Natural killer cell treated with Interleukin-12 subunit alpha and Interleukin-12 subunit beta and Interleukin-15 and Interleukin-18, amount 100 ng/mL, for 72 hours (primary cell): ENCODE measurements at regions not wholly inside any gene's neighbourhood (a gene's known extent, or its start where the extent isn't known, plus 50 kb on each side); places are given as distances from the start of the nearest gene placed in this dataset.
"Not testable (repeated sequence)": the region's sequence is repeated elsewhere in the genome, so short reads cannot be mapped to it uniquely, and the experiment has no call there.

ENCODE experiments used
- ATAC-seq, 2 donors: fragments of 150-1000 bp; cut with Tn5 transposase in 1 of 2; sonication (Bioruptor Pico), chemical (Tn5 transposase) in 1 of 2; 2 replicates each; pipeline ENCODE4 v1.10.0; 2021
- DNase-seq: peaks from one replicate; pipeline ENCODE4 v3.0.0; 2022; ENCODE audit warnings: low spot score
- H3K27ac Mint-ChIP-seq, 2 donors: 1 replicate in 1 of 2; 2 replicates in 1 of 2; pipeline ENCODE4 v1.8.0; 2022; ENCODE audit warnings: mixed read lengths in 2 of 2, mild to moderate bottlenecking in 1 of 2, moderate library complexity in 1 of 2
- H3K27me3 Mint-ChIP-seq, 2 donors: 1 replicate in 1 of 2; 2 replicates in 1 of 2; pipeline ENCODE4 v1.8.0; 2022; ENCODE audit warnings: mixed read lengths in 2 of 2
- H3K36me3 Mint-ChIP-seq: one replicate; pipeline ENCODE4 v1.8.0; 2022; ENCODE audit warnings: mixed read lengths
- H3K4me1 Mint-ChIP-seq, 2 donors: 1 replicate in 1 of 2; 2 replicates in 1 of 2; pipeline ENCODE4 v1.8.0; 2022; ENCODE audit warnings: low read depth in 2 of 2, mixed read lengths in 2 of 2, mild to moderate bottlenecking in 1 of 2
- H3K4me3 Mint-ChIP-seq: one replicate; pipeline ENCODE4 v1.8.0; 2022; ENCODE audit warnings: mixed read lengths
- H3K9me3 Mint-ChIP-seq: 2 replicates; pipeline ENCODE4 v1.8.0; 2022; ENCODE audit warnings: mixed read lengths

DNA sequence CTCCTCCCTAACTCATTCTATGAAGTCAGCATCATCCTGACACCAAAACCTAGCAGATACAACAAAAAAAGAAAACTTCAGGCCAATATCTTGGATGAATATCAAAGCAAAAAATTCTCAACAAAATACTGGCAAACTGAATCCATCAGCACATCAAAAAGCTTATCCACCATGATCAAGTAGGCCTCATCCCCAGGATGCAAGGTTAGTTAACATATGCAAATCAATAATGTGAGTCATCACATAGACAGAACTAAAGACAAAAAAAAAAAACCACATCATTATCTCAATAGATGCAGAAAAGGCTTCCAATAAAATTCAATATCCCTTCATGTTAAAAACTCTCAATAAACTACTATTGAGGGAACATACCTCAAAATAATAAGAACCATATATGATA is 306.8 kb upstream of the TMC3 start:
- H3K27me3 Mint-ChIP-seq: peaks cover 2 to 21% of the 10 kb centered on the region in 2 donors
- DNase-seq: no peak
- peaks cover under 1% of the 10 kb centered on the region for H3K36me3 Mint-ChIP-seq
- H3K9me3 Mint-ChIP-seq: peaks cover 20% of the 10 kb centered on the region
- H3K4me1 Mint-ChIP-seq: no peaks in the 10 kb centered on the region
- H3K4me3 Mint-ChIP-seq: no peak overlapping the region
- no peak overlapping the region for H3K27ac Mint-ChIP-seq
- no peak for ATAC-seq

- Mint-ChIP-seq H3K4me3 (no peak overlapping the region), H3K27me3 (no peaks in the 10 kb centered on the region), H3K4me1 (no peaks in the 10 kb centered on the region), H3K36me3 (no peaks in the 10 kb centered on the region), H3K9me3 (no peaks in the 10 kb centered on the region), H3K27ac (no peak overlapping the region)
- DNase-seq (no peak), ATAC-seq (no peak)
These were observed 292.8 kb upstream of the TMC3 start for GRCh38 chr15:81666839-81667238.

GRCh38 chr15:81660976-81661375 is 287.0 kb upstream of the TMC3 start:
- ATAC-seq: no peak
- no peaks in the 10 kb centered on the region for H3K9me3 Mint-ChIP-seq
- H3K36me3 Mint-ChIP-seq: no peaks in the 10 kb centered on the region
- no peaks in the 10 kb centered on the region for H3K27me3 Mint-ChIP-seq
- no peak overlapping the region for H3K27ac Mint-ChIP-seq
- no peaks in the 10 kb centered on the region for H3K4me1 Mint-ChIP-seq
- no peak overlapping the region for H3K4me3 Mint-ChIP-seq
- no peak for DNase-seq

DNA sequence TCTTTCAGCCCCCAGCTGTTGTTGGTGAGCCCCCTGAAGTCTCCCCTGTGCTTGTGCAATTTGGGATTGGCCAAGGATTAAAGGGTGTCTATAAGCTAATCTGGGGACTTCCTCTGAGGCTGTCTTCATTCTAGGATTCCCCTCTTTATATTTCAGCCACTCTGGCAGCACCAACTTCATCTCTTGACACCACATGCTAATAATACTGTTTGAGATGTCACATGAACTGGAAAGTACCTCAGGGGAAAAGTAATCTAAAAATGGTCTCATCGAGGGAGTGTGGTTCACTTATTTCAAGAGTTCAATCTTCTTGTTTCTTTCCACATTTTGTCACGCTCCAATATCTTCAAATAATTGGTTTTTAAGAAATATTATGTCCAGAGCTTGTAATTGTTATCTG is 279.2 kb upstream of the TMC3 start:
- Mint-ChIP-seq H3K4me1 (no peaks in the 10 kb centered on the region), H3K36me3 (no peaks in the 10 kb centered on the region), H3K4me3 (no peak overlapping the region), H3K9me3 (no peaks in the 10 kb centered on the region), H3K27ac (no peak overlapping the region), H3K27me3 (no peaks in the 10 kb centered on the region)
- DNase-seq: no peak
- no peak for ATAC-seq

DNA sequence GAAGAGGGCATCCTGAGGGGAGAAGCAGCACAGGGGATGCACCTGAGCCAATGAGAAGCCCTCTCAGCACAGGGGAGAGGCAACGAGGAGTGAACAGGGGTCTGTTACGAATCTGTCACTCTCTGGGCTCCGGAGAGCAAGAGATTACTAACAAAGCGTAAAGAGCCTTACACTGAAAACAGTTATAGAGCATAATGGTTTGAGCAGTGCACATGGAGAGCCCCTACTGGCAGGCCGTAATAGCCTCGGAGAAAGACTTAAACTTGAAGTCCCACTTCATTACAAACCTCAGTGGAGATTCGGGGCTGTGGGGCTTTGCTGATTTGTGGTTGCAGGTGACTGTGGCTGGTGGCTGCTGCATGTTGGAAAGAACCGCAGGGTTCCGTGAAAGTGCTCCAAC is 271.5 kb upstream of the TMC3 start:
- Mint-ChIP-seq H3K27me3 (peaks cover 7 to 19% of the 10 kb centered on the region in 2 donors), H3K4me3 (no peak overlapping the region), H3K27ac (no peak overlapping the region), H3K9me3 (no peaks in the 10 kb centered on the region), H3K4me1 (no peaks in the 10 kb centered on the region), H3K36me3 (no peaks in the 10 kb centered on the region)
- DNase-seq (no peak), ATAC-seq (no peak)

DNA sequence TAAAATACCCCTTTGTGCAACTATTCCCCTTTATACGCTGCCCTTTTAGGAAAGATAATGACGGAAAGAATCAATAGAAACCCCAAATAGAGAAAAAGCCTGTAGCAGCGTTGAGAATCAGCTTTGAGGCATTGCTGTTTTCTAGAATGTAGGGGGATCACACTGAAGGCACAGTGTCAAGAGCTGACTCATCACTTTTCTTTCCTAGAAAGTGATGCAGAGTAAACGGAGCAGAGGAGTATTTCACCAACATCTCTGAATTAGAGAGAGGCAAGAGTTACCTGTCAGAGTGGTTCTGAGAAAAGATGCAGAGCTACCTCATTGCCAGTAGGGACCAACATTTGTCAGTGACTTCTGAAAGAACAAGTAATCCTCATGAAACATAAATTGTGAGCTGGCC is 269.8 kb upstream of the TMC3 start:
- no peaks in the 10 kb centered on the region for H3K36me3 Mint-ChIP-seq
- peaks cover 7 to 31% of the 10 kb centered on the region in 2 donors for H3K27me3 Mint-ChIP-seq
- H3K4me3 Mint-ChIP-seq: no peak overlapping the region
- no peak overlapping the region for H3K27ac Mint-ChIP-seq
- ATAC-seq (no peak), DNase-seq (no peak)
- no peaks in the 10 kb centered on the region for H3K9me3 Mint-ChIP-seq
- no peaks in the 10 kb centered on the region for H3K4me1 Mint-ChIP-seq

GRCh38 chr15:81642451-81642990 is 268.5 kb upstream of the TMC3 start:
- Mint-ChIP-seq H3K36me3 (no peaks in the 10 kb centered on the region), H3K4me1 (no peaks in the 10 kb centered on the region), H3K27ac (no peak overlapping the region), H3K27me3 (peaks cover 10 to 33% of the 10 kb centered on the region in 2 donors), H3K9me3 (no peaks in the 10 kb centered on the region), H3K4me3 (no peak overlapping the region)
- ATAC-seq (no peak), DNase-seq (no peak)

GRCh38 chr15:81636064-81636463 is 262.1 kb upstream of the TMC3 start:
- not testable (repeated sequence) for ATAC-seq, H3K9me3 Mint-ChIP-seq, H3K36me3 Mint-ChIP-seq, H3K4me3 Mint-ChIP-seq, DNase-seq, H3K4me1 Mint-ChIP-seq, H3K27ac Mint-ChIP-seq
- H3K27me3 Mint-ChIP-seq: peaks cover 3 to 25% of the 10 kb centered on the region in 2 donors

DNA sequence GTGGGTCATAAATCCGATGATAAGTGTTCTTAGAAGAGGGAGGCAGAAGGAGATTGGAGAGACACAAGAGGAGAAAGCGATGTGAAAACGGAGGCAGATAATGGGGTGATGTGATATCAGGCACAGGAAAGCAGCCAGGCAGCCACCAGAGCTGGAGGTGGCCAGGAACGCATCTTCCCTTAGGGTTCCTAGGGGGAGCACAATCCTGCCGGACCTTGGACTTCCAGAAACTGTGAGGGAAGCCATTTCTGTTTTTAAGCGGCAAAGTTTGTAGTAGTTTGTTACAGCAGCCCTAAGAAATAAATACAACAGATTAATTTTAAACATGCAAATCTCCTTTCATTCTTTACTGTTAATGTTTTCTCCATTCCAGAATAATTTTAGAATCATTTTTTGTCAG is 259.9 kb upstream of the TMC3 start:
- H3K4me1 Mint-ChIP-seq: no peaks in the 10 kb centered on the region
- H3K4me3 Mint-ChIP-seq: no peak overlapping the region
- peaks cover 3 to 13% of the 10 kb centered on the region in 2 donors for H3K27me3 Mint-ChIP-seq
- H3K36me3 Mint-ChIP-seq: no peaks in the 10 kb centered on the region
- no peak for DNase-seq
- no peak overlapping the region for H3K27ac Mint-ChIP-seq
- no peaks in the 10 kb centered on the region for H3K9me3 Mint-ChIP-seq
- ATAC-seq: no peak

- Mint-ChIP-seq H3K36me3 (no peaks in the 10 kb centered on the region), H3K27ac (no peak overlapping the region), H3K9me3 (no peaks in the 10 kb centered on the region), H3K4me1 (no peaks in the 10 kb centered on the region), H3K4me3 (no peak overlapping the region), H3K27me3 (peaks cover 7 to 10% of the 10 kb centered on the region in 2 donors)
- DNase-seq (no peak), ATAC-seq (no peak)
These were observed 251.9 kb upstream of the TMC3 start for GRCh38 chr15:81625896-81626295.

- H3K4me1 Mint-ChIP-seq: no peaks in the 10 kb centered on the region
- H3K36me3 Mint-ChIP-seq: no peaks in the 10 kb centered on the region
- ATAC-seq: no peak
- no peak overlapping the region for H3K4me3 Mint-ChIP-seq
- H3K9me3 Mint-ChIP-seq: no peaks in the 10 kb centered on the region
- no peak overlapping the region for H3K27ac Mint-ChIP-seq
- no peak for DNase-seq
- H3K27me3 Mint-ChIP-seq: peaks cover 0 to 21% of the 10 kb centered on the region in 2 donors
These were observed 245.0 kb upstream of the TMC3 start for GRCh38 chr15:81619002-81619401.

DNA sequence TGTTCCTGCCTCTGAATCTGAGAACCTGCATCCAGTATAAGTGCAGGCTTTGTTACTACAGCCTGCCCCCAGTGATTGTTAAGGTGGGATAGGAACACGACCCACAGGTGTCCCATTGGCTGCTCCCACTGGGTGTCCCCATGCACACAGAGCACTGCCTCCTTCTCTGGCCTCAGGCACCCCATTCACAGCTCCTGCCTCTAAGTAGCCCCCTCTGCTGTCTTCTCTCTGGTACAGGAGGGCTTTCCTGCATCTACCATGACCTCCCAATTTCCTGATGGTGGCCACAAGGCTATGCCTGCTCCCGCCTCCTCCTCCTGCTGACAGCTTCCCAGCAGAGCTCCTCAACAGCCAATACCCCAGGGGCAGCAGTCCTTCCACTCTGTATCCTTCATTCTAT is 238.6 kb upstream of the TMC3 start:
- peak; percentile 13 to 20 for ATAC-seq
- H3K36me3 Mint-ChIP-seq: no peaks in the 10 kb centered on the region

GRCh38 chr15:81611679-81612078 is 237.7 kb upstream of the TMC3 start:
- ATAC-seq: no peak
- H3K27ac Mint-ChIP-seq: no peak overlapping the region
- peaks cover 19 to 44% of the 10 kb centered on the region in 2 donors for H3K27me3 Mint-ChIP-seq
- no peaks in the 10 kb centered on the region for H3K9me3 Mint-ChIP-seq
- H3K36me3 Mint-ChIP-seq: no peaks in the 10 kb centered on the region
- no peak overlapping the region for H3K4me3 Mint-ChIP-seq
- no peak for DNase-seq
- H3K4me1 Mint-ChIP-seq: no peaks in the 10 kb centered on the region

More for the DNA sequence above, 238.6 kb upstream of the TMC3 start:
- Mint-ChIP-seq H3K4me1 (no peaks in the 10 kb centered on the region), H3K27ac (no peak overlapping the region), H3K9me3 (no peaks in the 10 kb centered on the region), H3K27me3 (peaks cover 19 to 44% of the 10 kb centered on the region in 2 donors), H3K4me3 (no peak overlapping the region)
- DNase-seq: no peak

DNA sequence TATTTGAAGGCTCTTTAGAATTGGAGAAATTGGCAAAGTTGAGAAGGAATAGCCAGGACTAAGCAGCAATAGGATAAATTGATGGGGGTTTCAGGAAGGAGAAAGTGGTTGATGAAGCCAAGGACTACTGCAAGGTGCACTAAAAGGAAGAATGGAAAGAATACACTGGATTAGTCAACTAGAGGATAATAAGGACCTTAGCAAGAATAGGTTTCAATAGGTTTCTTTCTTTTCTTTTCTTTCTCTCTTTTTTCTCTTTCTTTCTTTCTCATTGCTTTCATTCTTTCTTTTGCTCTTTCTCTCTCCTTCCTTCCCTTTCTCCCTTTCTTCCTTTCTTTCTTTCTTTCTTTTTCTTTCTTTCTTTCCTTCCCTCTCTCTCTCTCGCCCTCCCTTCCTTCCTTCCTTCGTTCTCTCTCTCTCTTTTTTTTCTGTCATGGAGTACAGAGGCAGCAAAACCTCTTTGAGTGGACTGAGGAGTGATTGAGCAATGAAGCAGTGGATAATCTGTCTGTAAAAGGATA is 234.4 kb upstream of the TMC3 start:
- ATAC-seq (no peak), DNase-seq (no peak)
- Mint-ChIP-seq H3K9me3 (no peaks in the 10 kb centered on the region), H3K36me3 (no peaks in the 10 kb centered on the region), H3K27ac (no peak overlapping the region), H3K4me1 (no peaks in the 10 kb centered on the region), H3K4me3 (no peak overlapping the region), H3K27me3 (peaks cover 19 to 35% of the 10 kb centered on the region in 2 donors)

DNA sequence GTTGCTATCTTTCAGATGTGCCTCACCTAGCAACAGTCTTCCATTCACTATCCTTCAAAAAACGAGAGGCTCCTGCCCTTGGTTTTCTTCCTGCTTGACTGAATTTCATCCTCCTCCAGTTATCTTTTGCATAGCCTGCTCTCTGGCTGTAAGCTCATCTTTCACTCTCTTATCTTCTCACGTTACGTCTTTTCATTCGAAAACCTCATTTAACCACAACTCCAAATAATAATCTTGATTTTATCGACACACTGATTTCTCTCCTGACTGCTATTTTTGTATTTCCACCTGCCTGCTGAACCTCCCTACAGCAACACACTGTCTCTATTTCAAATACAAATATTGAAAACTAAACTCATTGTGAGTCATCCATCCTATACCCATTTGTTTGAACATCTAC is 230.7 kb upstream of the TMC3 start:
- ATAC-seq (no peak), DNase-seq (no peak)
- H3K27ac Mint-ChIP-seq: no peak overlapping the region
- no peaks in the 10 kb centered on the region for H3K4me1 Mint-ChIP-seq
- peaks cover 12% of the 10 kb centered on the region for H3K9me3 Mint-ChIP-seq
- peaks cover 15% of the 10 kb centered on the region for H3K36me3 Mint-ChIP-seq
- H3K4me3 Mint-ChIP-seq: no peak overlapping the region
- H3K27me3 Mint-ChIP-seq: peaks cover 9 to 20% of the 10 kb centered on the region in 2 donors
